NCI-H2227 (cell line): ENCODE measurements at regions not wholly inside any gene's neighbourhood (a gene's known extent, or its start where the extent isn't known, plus 50 kb on each side); places are given as distances from the start of the nearest gene placed in this dataset.
"Not testable (repeated sequence)": the region's sequence is repeated elsewhere in the genome, so short reads cannot be mapped to it uniquely, and the experiment has no call there.

ENCODE experiments used
- DNase-seq: peaks from one replicate; lab custom pipeline; 2025; ENCODE audit not compliant: unreplicated experiment; lab: John Stamatoyannopoulos, UW

DNA sequence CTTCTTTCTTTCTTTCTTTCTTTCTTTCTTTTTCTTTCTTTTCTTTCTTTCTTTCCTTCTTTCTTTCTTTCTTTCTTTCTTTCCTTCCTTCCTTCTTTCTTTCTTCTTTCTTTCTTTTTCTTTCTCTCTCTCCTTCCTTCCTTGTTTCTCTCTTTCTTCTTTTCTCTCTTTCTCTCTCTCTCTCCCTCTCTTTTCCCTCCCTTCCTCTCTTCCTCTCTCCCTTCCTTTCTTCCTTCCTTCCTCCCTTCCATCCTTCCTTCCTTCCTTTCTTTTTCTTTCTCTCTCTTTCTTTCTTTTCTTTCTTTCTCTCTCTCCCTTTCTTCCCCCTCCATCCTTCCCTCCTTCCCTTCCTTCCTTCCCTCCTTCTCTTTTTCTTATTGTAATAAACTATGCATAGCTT is 105.5 kb downstream of the ZBTB18 start:
- DNase-seq = not testable (repeated sequence)

DNA sequence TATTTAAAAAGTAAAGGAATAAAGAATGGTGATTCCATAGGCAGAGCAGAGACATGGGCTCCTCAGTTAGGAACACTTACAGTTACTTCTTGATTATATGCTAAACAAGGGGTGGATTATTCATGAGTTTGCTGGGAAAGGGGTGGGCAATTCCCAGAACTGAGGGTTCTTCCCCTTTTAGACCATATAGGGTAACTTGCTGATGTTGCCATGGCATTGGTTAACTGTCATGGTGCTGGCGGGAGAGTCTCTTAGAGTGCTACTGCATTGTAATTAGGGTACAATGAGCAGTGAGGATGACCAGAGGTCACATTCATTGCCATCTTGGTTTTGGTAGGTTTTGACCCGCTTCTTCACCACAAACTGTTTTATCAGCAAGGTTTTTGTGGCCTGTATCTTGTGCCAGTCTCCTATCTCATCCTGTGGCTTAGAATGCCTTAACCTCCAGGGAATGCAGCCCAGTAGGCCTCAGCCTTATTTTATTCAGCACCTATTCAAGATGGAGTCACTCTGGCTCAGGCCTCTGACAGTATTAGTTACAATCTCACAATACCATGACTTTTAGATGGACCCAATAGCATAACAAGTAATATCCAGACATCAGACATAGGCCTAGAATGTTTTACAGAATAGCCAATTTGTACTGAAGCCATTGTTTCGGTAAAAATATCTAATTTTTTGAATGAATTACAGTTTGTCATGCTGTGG is 106.8 kb downstream of the ZBTB18 start:
- DNase-seq = no peak

DNA sequence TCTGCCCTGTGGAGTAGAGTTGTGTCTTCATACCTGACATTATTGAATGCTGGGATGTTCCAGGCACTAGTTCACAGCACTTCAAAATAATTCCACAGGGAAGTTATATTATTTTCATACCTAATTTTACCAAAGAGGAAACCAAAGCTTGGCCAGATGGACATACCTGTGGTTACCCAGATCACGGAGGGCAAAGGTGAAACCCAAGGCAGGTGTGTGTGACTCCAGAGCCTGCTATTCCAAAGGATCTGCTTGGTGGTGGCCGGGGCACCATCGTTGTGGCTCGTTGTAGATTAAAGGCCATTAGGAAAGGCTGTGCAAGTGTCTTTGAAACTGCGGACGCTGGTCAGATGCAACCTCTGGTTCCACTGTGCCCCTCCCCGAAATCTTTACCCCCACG is 108.6 kb downstream of the ZBTB18 start:
- DNase-seq = no peak

DNA sequence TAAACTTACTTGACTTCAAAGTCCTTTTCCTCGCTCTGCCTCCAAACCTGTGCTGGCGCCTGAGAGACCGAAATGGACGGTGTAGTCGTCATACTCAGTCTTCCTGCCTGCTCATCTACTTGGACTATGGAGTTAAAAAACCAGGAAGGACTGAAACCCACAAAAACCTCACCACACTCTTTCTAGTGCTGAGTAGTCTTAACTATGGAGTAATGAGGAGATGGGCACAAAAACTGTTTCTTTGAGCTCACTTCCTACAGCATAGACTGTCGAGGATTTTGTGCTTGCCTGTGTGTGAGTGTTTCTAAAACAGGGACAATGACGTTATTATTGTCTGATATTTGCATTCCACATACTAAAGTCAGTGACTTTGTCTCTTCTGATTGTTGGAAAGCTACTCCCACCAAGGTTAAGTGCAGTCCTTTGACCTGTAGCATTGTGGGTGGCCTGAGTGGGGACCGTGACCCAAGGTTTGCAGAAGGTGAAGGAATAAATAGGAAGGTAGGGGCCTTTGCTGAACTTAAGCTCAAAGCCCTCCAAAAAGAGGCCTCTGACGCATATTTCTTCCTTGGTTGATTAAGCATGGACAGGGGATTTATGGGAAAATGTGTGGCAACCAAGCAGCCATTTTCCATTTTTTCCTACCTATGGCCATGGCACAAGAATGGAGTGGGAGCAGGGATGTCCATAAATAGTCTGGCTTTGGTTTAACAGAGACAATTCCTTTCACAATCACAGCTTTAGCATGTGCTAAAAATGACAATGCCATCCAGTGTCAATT is 109.6 kb downstream of the ZBTB18 start:
- DNase-seq = no peak

DNA sequence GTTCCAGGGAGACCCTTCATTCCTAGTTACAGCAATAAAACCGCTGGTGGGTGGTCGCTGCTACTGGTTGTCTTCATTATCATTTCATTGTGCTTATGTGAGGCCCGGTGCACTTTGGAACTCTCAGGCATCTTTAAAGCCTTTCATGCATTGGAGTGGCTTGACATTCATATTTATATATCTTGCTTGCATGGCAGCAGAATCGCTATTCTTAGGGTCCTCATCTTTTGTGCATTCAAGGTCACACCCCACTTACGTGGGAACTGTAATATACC is 110.1 kb downstream of the ZBTB18 start:
- no peak for DNase-seq

DNA sequence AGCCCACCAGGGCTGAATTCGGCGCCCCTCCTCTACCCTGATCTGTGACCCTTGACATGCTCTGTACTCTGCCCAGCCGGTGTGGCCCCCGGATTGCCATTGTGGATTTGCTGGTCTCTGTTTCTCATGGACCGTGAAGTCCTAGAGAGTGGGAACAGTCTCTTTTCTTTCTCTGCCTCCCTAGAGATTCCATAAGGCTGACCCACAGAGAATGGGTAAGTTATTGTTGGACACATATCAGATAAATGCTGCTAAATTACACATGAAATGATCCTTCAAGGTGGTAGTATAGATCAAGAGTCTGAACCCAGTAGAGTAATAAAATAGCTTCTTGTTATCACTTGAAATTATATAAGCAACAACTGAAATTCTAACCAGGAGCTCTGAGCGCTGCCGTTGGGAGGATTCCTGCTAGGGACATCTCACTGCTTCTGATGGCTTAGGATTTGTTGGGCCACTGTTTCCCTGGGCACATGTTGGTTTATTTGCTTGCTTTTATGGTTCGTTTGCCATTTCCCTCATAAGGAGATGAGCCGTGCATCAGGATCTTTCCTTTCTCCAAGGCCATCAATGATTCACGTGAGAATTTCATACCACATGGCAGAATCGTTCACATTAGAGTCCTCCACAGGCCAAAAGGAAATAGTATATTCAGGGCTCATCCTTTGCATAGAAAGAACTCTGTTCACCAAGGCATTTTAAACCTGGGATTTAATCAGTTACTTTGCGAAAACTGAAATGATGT is 111.9 kb downstream of the ZBTB18 start:
- DNase-seq = no peak

DNA sequence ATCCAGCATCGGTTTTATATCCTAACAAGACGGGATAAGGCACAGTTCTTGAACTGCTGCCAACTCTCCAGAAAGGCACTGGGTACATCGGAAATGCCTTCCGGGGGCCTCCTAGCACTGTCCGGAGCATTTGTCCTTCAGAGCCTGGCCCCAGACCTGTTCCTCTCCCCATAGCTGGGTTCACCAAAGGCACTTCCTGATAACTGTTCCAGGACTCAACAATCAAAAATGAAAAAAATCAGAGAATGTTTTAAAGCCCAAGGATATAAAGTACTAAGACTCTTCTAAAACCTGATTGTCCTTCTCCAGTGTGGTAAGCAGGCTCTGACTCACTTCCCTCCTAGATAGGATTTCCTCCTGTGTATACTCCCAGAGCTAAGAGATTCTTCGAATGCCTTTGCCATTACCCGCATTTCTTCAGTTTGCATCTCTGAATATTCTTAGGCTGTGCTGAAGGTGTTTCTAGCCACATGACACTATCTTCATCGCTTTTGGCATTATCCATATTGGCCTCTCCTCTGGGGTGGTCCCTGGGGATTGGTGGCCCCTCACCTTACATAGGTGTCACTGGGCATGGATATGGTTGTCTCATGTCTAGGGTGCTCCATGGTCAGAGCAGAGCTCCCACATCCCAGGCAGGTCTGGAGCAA is 112.9 kb downstream of the ZBTB18 start:
- DNase-seq = no peak

DNA sequence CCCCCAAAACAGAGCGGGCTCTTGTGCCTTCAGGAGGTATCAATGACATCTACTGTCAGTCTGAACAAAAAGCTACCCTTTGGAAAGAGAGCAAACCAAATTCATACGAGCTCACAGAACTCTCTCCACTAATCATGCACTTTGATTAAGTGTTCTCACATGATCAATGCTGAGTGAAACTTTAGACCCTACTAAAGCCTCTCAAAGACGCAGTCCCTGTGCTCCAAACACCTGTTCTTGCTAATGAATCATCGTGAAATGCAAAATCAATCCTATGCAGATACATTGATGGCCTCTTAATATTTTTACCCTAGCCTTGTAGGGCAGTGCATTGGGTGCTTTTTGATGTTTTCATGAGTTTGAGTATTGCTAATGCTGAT is 113.4 kb downstream of the ZBTB18 start:
- DNase-seq = no peak

DNA sequence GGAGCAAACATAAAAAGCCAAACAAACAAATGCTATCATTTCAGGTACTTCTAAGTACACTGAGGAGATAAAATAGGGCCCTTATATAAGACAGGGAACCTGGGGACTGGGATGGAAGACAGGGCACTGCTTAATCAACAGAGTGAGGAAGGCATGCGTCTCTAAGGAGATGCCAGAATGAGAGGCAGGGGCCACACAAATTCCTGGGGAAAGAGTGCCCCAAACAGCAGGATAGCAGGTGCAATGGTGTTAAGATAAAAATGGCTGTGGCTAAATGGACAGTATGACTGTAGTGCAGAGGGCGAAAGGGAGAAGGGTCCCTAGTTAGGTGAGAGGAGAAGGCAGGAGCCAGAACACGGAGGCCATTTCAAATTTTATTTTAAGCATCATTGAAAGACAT is 113.9 kb downstream of the ZBTB18 start:
- no peak for DNase-seq

DNA sequence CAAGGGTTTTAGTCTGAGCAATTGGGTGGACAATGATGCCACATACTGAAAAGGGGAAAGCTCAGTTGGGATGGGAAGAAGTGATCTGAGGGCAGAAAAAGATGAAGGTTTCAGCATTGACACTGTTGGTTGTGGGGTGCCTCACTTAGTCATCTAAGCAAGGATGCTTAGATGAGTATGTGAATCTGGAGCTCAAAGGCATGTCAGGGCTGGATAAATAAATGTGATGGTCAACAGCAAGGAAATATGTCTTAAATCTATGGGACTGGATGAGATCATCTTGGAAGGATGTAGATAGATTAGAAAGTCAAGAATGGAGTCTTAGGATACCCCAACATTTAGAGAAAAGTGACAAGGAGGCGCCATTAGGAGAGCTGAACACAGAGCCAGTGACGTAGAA is 114.6 kb downstream of the ZBTB18 start:
- DNase-seq = no peak

DNA sequence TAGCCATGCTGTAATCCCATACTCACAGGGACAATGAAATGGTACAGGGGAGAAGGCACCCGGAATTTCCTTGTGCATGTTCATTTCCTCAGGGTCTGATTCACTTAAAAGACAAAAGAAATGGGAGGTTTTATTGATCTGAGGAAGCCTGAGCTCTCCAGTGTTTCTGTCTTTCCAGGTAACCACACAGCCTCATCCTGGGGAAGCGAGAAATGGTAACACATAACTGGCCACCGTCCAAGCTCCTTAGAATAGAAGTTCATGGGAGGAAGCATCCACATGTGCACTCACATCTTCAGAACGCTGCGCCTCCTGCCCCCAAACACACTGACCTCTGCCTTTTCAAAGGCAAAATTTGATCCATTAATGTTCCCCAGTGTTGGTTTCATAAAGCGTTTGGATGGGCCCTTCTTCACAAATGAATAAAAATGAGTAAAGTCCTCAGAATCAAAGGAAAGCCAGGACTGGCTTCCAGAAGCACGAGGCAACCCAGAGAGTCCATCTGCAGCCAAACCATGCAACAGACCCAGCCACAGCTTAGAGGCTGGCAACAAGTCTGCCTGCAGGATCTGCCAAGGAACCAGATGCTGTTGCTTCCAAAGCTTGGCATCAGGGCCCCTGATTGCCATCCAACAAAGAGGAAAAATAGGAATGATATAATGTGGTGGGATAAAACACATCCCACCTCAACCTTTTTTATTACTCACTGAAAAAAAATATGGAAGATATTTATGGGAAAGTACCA is 120.3 kb downstream of the ZBTB18 start:
- DNase-seq = no peak

DNA sequence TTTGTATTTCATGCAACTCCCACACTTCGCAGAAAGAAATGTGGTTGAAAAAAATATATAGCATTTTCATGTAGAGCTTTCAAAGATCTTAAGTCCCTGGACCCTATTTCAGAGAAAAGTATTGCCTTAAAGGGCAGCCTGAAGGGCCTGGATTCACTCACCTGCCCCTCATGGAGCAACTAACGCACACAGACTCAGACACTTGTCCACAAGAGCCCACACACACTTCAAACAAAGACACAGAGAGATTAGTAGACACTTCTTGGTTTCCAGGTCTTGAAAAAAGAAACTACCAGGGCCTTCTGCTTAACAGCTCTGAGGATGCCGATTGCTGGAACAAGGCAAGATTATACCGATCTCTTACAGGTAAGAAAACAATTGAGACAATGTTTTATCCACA is 122.2 kb downstream of the ZBTB18 start:
- no peak for DNase-seq

DNA sequence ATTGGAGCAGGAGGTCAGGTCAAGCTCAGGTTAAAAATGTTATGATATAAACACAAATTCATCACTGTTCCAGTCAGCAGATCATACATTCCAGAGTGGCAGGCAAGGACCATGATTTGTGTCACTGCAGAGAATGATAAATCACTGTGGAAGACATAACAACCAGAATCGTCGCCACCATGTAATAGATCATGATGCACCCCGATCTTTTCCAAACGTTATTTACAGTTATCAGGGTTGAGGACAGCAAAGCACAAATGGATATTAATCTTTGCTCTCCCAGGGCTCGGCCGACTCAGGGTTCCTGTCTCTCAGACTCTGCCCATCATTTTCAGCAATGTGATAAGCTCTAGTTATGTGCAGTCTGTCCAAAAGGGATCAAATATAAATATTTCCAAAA is 122.7 kb downstream of the ZBTB18 start:
- no peak for DNase-seq

DNA sequence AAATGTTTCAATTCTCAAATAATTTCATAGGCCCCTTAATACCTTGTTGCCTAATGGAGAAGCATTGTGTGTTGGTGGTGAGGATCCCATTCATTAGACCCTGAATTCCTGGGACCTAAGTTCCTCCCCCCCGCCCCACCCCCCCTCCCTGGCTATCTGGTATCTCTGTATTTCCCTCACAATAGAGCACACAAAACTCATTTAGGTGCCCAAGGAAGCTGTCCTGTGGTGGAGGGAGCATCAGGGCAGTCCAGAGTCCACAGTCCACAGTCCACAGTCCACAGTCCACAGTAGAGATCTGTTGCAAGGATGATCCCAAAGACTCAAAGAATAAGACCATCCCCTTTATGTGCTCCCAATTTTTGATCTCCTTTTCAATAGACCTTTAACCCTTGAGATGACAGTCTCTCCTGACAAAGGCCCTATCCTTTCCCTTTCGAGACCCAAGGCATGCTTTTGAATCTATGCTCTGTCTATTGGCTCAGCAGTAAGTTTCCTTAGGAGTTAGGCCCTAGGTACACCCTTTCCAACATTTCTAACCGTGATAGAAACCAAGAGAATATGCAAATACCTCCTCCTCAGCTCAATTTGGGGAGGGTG is 123.9 kb downstream of the ZBTB18 start:
- DNase-seq = no peak

DNA sequence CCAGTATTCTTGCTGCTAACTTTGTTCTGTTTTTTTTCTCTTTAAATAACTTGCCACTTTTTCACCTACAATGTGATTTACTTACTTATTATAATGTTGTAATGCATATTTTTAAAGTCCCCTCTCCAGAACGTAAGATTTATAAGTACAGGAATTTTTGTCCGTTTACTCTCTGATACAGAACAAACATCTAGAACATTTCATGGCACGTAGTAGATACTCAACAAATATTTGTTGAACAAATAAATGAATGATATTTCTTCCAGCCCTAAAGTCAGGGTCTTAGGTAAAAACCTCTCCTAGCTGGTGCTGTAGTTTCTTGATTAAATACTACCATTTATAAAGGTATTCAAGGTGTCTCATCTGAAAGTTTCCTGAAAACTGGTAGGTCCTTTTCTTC is 125.1 kb downstream of the ZBTB18 start:
- DNase-seq = no peak

DNA sequence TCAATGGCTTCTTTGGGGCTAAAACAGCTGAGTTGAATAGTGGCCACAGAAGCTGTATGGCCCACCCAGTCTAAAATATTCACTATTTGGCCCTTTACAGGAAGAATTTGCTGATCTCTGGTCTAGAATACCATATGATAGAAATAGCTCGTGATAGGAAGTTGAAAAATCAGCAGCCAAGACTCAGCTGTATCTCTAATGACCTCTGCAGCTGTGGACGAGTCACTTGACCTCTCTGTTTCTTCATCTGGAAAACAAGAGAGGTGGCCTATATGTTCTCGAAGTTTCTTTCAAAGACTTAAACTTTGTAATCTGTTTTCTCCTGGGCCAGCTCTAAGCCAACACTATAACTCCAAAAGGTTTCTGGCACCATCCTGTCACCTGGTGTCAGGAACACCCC is 129.2 kb downstream of the ZBTB18 start:
- no peak for DNase-seq

DNA sequence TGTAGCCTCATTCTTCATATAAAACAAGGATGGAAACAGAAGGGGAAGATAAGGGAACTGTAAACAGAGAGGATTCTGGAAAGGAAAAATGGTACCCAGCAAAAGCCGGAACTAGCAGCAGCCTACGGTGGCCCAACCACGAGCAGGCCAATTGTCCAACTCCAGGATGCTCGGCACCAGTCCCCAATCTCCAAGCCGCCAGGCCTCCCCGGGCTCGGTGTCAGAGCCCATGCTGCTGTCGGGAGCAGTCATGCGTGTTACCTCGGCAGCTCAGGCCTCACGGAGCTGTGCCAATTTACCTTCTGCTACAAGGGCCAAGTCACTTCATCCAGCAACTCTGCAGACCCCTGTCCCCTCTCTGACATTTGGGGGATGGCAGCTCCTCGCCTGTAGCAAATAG is 130.8 kb downstream of the ZBTB18 start:
- DNase-seq = no peak

DNA sequence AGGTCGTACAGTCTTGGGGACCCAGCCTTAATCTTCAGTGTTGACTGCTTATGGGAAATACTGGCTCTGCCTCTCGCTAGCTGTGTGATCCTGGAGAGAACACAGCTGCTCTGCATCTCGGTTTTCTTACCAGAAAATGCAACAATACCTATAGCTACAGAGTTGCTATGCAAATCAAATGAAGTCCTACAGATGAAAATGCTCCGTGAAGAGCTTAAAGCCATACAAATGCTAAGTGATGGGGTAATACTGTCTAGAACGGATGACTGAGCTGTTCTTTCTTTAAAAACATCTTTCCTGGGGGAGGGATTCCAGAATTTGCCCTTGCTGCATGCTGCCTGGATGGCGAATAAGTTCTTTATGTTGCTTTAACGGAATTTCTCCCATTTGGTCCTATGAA is 132.0 kb downstream of the ZBTB18 start:
- no peak for DNase-seq

DNA sequence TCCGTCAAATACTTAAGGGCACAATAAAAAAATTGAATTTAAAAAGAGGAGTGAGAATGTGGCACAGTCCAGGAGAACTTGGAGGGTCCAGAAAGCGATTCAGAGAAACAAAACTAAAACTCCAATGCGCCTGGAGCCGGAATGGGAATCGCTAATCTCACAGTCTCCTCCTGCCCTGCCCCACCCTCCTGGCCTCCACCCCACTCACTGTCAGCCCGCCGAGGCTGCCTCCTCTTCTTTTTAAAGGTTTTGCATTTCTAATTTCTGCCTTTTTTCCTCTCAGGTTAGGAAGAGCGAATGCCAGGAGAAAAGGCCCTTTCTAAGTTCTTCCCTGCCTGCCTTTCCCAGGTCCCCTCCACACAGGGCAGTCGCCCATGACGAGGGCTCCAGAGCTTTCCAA is 135.3 kb downstream of the ZBTB18 start:
- DNase-seq = no peak

DNA sequence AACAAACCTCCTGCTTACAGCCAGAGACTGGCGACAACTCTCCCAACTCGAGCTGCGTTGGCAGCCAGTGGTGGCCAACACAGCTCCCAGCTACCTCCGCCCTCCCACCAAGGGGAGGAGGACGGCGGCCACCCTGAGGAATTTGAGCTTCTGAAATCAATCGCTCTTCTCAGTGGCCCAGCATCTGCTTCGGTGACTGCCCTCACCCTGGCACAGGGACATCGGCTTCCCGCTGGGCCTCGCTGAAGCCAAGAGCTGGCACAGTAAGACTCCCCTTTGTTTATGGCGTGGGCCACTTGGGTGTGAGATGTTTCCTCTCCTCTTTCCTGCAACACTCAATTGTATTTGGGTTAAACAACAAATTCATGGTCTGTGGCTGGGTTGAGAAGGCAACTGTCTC is 136.2 kb downstream of the ZBTB18 start:
- DNase-seq = no peak

DNA sequence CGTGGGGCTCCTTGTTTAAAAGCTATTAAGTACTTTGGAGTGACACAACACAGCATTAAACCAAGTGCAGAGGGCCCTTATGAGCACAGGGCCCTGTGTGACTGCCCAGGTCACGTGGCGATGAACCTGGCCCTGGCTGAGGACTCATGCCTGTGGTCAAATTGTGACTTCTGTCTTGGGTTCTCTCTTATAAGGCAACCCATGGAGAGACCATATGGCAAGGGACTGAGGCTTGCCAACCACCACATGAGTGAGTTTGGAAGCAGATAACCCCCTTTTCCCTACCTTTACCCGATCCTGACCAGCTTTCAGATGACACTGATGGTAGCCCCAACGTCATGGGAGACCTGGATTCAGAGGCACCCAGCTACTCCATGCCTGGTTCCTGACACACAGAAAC is 140.5 kb downstream of the ZBTB18 start:
- no peak for DNase-seq
